ENCODE measurements at regions not wholly inside any gene's neighbourhood (a gene's known extent, or its start where the extent isn't known, plus 50 kb on each side); places are given as distances from the start of the nearest gene placed in this dataset.

GRCh38 chr4:1493540-1494287 is 87.5 kb upstream of the NKX1-1 start:
- no peak for DNase-seq (ENCODE audit: low read depth)
- in situ Hi-C loops (cut with HindIII; ENCODE audit: low pct_unique_long_range_greater_than_20kb, low sequenced_read_pairs) = no loop called here

DNA sequence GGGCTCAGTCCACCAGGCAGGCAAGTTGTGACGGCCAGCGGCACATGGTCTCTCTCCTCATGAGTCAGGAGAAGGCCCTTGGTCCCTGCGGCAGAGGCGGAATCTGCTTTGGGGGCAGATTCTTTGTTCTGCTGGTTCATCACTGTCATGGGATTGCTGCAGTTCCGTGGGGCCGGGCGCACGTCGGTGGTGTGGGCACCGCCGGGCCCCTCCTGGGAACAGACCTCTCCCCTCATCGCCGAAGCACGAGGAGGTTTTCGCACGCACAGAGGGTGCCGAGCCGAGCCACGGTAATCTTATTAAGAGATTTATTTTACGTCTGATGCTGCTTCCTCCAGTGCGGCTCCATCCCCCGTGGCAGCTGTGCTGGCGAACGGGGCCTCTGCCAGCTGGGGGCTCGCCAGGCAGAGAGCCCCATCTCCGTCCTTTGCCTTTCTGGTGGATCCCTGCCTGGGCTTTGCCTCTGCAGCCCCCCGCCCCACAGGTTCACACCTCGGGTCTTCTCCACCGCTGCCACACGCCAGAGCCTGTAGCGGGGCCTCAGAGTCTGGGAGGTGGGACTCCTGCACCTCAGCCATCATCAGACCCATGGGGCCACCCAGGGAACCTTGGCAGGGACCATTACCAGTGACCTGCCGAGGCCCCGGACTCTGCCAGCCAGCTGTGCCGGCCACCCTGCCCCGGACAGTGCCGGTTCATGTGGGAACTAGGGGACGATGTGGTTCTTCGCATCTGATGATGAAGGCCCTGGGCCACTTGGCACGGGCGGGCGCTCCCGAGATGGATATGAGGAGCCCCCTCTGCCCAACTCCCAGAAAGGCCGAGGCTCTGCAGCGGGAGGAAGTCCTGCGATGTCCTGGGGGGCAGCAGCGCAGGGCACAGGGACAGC is 86.7 kb upstream of the NKX1-1 start:
- DNase-seq (ENCODE audit: low read depth) = no peak

DNA sequence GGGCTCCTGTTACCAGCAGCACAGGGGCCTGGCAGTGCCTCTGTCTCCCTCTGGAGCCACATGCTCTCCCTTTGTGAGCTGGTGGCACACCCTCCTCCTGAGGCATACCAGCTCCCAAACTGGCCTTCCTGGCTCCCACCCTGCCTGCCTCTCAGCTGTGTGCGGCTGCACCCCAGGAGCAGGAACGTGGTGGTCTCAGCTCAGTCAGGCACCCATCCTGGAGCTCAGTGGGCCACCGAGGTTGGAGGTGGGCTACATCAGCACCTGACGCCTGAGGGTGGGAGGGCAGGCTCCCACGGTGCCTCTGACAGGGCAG is 85.9 kb upstream of the NKX1-1 start:
- in situ Hi-C loops (cut with HindIII; ENCODE audit: low pct_unique_long_range_greater_than_20kb, low sequenced_read_pairs) = no loop called here
- no peak for DNase-seq (ENCODE audit: low read depth)

More for the DNA sequence above, 86.7 kb upstream of the NKX1-1 start:
- in situ Hi-C loops (cut with HindIII; ENCODE audit: low pct_unique_long_range_greater_than_20kb, low sequenced_read_pairs) = no loop called here

GRCh38 chr4:1491328-1492141 is 85.3 kb upstream of the NKX1-1 start:
- in situ Hi-C loops (cut with HindIII; ENCODE audit: low pct_unique_long_range_greater_than_20kb, low sequenced_read_pairs) = no loop called here
- DNase-seq (ENCODE audit: low read depth) = no peak

- no peak for DNase-seq (ENCODE audit: low read depth)
- in situ Hi-C loops (cut with HindIII; ENCODE audit: low pct_unique_long_range_greater_than_20kb, low sequenced_read_pairs) = no loop called here
Measured at GRCh38 chr4:1490654-1491327, 84.5 kb upstream of the NKX1-1 start.

GRCh38 chr4:1490011-1490653 is 83.9 kb upstream of the NKX1-1 start:
- no peak for DNase-seq (ENCODE audit: low read depth)
- in situ Hi-C loops (cut with HindIII; ENCODE audit: low pct_unique_long_range_greater_than_20kb, low sequenced_read_pairs) = no loop called here

DNA sequence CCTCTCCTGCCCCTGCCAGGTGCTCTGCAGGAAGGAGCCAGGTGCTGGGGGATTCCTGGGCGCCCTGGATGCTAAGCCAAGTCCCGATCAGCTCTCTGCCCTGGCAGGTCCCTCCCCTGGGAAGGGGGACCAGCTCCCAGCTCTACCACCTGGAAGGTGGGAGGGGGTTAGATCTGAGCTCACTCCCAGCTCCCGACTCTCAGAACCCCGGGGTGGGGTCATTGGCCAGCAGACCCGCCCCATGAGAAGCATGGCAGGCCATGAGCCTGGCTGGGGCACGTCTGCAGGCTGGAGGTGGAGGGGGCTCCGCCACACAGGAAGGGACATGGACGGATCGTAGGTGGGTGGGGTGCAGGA is 83.4 kb upstream of the NKX1-1 start:
- in situ Hi-C loops (cut with HindIII; ENCODE audit: low pct_unique_long_range_greater_than_20kb, low sequenced_read_pairs) = no loop called here
- no peak for DNase-seq (ENCODE audit: low read depth)

DNA sequence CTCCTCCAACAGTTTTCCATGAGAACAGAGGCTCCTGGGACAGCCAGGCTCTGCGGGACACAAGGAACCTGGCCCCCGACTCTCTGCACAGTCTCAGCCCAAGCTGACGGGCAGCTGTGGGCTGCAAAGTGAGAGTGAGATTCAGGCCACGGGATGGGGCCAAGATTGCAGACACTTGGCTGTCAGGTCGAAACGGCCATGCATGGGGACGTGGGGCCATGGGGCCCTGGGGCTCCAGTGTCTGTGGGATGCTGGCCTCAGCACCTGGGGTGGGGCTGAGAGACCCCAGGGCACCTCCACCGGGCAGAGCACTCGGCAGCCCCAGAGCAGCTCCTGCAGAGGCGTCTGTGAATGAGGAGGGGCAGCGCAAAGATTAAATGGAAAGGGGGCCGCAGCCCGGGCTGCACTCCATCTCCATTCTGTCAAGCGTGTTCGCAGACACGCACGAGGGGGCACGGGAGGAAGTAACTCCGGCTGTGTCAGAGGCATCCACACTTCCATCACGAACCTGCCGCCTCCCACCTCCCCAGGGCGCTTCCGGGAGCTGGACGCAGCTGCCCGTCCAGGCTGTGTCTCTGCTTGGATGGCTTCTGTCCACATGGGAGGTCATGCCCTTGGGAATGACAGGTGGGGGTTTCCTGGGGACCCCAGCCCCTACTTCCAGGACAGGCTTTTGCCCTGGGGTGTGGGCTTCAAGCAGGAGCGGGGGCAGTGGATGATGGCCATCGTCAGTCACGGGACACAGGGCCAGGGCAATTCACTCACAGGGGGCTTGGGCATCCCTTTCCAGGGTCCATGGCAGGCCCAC is 82.8 kb upstream of the NKX1-1 start:
- no peak for DNase-seq (ENCODE audit: low read depth)
- in situ Hi-C loops (cut with HindIII; ENCODE audit: low pct_unique_long_range_greater_than_20kb, low sequenced_read_pairs) = no loop called here

GRCh38 chr4:1488357-1488756 is 82.1 kb upstream of the NKX1-1 start:
- no peak for DNase-seq (ENCODE audit: low read depth)
- in situ Hi-C loops (cut with HindIII; ENCODE audit: low pct_unique_long_range_greater_than_20kb, low sequenced_read_pairs) = no loop called here

DNA sequence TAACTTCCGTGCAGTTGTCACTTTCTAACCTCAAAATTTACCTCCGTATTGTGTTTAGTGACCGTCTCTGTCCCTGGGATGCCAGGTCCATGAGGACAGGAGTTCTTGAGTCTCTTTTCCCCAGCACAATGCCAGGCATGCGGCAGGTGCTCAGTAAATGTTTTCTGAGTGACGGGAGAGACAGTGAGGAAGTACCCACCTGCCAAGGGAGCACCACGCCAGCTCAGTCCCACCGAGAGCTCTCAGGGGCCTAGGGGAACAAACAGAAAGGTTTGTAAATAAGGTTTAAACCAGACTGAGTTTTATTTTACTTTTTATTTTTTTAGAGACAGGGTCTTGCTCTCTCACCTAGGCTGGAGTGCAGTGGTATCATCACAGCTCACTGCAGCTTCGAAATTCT is 81.5 kb upstream of the NKX1-1 start:
- no peak for DNase-seq (ENCODE audit: low read depth)
- in situ Hi-C loops (cut with HindIII; ENCODE audit: low pct_unique_long_range_greater_than_20kb, low sequenced_read_pairs) = no loop called here

DNA sequence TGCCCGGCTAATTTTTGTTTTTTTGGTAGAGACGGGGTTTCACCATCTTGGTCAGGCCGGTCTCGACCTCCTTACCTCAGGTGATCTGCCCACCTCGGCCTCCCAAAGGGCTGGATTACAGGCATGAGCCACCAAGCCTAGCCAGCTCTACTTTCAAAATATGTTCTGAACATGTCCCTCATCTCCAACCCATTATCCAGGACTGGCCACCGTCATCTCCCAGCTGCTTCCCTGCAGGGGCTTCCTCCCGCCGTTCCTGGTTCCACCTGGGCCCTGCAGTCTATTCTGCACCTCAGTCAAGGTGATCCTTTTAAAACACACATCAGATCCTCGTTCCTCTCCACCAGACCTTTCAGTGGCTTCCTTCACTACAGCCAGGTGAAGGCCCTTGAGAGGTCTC is 80.9 kb upstream of the NKX1-1 start:
- in situ Hi-C loops (cut with HindIII; ENCODE audit: low pct_unique_long_range_greater_than_20kb, low sequenced_read_pairs) = no loop called here
- DNase-seq (ENCODE audit: low read depth) = no peak

- in situ Hi-C loops (cut with HindIII; ENCODE audit: low pct_unique_long_range_greater_than_20kb, low sequenced_read_pairs) = no loop called here
- no peak for DNase-seq (ENCODE audit: low read depth)
Measured at GRCh38 chr4:1485280-1485679, 79.0 kb upstream of the NKX1-1 start.

- DNase-seq (ENCODE audit: low read depth) = no peak
- in situ Hi-C loops (cut with HindIII; ENCODE audit: low pct_unique_long_range_greater_than_20kb, low sequenced_read_pairs) = no loop called here
Measured at GRCh38 chr4:1480720-1481119, 74.5 kb upstream of the NKX1-1 start.

GRCh38 chr4:1479454-1479853 is 73.2 kb upstream of the NKX1-1 start:
- no peak for DNase-seq (ENCODE audit: low read depth)
- in situ Hi-C loops (cut with HindIII; ENCODE audit: low pct_unique_long_range_greater_than_20kb, low sequenced_read_pairs) = no loop called here

DNA sequence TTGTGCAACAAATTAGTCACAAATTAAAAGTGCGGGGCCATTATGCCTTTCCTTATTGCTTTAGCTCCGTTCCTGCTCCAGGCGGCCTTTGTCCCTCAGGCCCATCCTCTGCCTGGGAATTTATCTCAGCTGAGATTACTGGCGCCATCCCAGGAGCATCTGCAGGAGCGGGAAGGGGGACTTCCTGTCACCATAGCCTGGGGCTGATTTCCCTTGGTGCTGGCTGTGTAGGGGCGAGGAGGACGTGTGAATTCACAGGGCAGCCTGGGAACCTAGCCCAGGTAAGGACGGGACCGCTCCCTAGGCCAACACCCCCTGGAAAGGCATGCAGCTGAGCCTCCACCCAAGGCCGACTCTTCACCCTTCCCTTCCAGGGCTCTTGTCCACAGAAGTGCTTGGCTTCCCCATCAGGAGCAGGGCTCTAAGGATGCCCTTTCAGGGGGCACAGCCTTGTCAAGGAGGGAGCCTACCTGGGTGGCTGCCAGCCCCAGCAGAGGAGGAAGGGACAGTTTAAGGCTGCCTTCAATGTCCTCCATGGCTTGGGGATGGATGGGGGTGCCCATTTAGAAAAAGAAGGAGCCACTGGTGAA is 72.6 kb upstream of the NKX1-1 start:
- no peak for DNase-seq (ENCODE audit: low read depth)
- in situ Hi-C loops (cut with HindIII; ENCODE audit: low pct_unique_long_range_greater_than_20kb, low sequenced_read_pairs) = no loop called here

DNA sequence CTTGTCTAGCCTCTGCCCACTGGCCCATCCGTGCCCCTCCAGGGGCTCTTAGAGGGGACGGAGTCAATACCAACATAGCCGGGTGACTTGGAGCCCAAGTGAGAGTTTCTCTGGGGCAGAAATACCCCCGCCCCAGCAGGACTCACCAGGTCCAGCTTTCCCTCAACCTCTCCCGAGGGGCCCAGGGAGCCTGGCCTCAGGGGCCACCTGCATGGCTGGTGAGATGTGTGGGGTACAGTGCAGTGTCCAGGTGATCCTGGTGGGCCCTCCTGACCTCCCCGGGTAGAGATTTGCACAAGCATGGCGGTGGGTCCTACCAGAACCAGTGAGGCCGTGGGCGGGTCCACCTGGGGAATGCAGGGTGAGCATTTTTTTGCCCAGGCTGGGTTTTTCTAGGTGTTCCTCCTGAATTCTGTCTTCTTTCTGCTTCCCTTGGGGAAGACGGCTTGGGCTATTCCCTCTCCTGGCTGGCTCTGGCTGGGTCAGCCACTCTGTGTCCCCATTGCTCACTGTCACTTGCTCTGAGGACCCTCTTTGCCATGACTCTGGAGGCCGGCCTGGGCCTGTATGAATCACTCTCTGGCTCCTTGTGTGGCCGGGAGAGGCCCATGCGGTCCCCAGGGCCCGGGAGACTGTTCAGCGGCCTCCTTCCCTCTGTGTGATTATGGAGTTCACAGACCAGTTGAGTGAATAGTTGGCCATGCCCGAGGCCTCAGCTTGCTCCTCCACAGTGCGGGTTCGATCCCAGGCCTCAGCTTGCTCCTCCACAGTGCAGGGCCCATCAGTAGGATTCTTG is 71.0 kb upstream of the NKX1-1 start:
- in situ Hi-C loops (cut with HindIII; ENCODE audit: low pct_unique_long_range_greater_than_20kb, low sequenced_read_pairs) = no loop called here
- DNase-seq (ENCODE audit: low read depth) = no peak

Data from Caki2 (cell line).